ENCODE measurements at regions not wholly inside any gene's neighbourhood (a gene's known extent, or its start where the extent isn't known, plus 50 kb on each side); places are given as distances from the start of the nearest gene placed in this dataset.

- TF ChIP-seq BCL11A (IDR thresholded peaks at IDR 0.05; ENCODE audit: low read depth in 2 of 2, low read length in 2 of 2) (no peak), ASH2L (IDR thresholded peaks at IDR 0.05; ENCODE audit: low read length) (no peak), BRCA1 (IDR thresholded peaks at IDR 0.05; ENCODE audit: low read depth, low read length) (no peak), CHD7 (IDR thresholded peaks at IDR 0.05; ENCODE audit: insufficient replicate concordance, low read length) (no peak), SP2 (IDR thresholded peaks at IDR 0.05; ENCODE audit: low read length) (no peak), JUND (IDR thresholded peaks at IDR 0.05; ENCODE audit: low read length) (no peak)
These were observed 130.0 kb upstream of the TBC1D5 start (continued) for GRCh38 chr3:17872457-17872856.

Measured in H1 (cell line).